ENCODE measurements at regions not wholly inside any gene's neighbourhood (a gene's known extent, or its start where the extent isn't known, plus 50 kb on each side); places are given as distances from the start of the nearest gene placed in this dataset.

GRCh38 chr4:155079871-155080270, 128.6 kb upstream of the NPY2R start:
- no peak for TF ChIP-seq GATA3 (IDR thresholded peaks at IDR 0.05; ENCODE audit: low read depth, low read length)
- no peak for TF ChIP-seq GATA2 (IDR thresholded peaks at IDR 0.05; ENCODE audit: low read depth, low read length)

GRCh38 chr4:155081222-155081621, 127.2 kb upstream of the NPY2R start:
- TF ChIP-seq GATA2 (IDR thresholded peaks at IDR 0.05; ENCODE audit: low read depth, low read length): no peak
- no peak for TF ChIP-seq GATA3 (IDR thresholded peaks at IDR 0.05; ENCODE audit: low read depth, low read length)

- TF ChIP-seq GATA3 (IDR thresholded peaks at IDR 0.05; ENCODE audit: low read depth, low read length): no peak
- TF ChIP-seq GATA2 (IDR thresholded peaks at IDR 0.05; ENCODE audit: low read depth, low read length): no peak
These were observed 122.4 kb upstream of the NPY2R start for GRCh38 chr4:155085843-155086530.

- TF ChIP-seq GATA2 (IDR thresholded peaks at IDR 0.05; ENCODE audit: low read depth, low read length) (no peak), GATA3 (IDR thresholded peaks at IDR 0.05; ENCODE audit: low read depth, low read length) (no peak)
These were observed 114.1 kb upstream of the NPY2R start for GRCh38 chr4:155094201-155094820.

GRCh38 chr4:155099231-155099630, 109.2 kb upstream of the NPY2R start:
- TF ChIP-seq GATA3 (IDR thresholded peaks at IDR 0.05; ENCODE audit: low read depth, low read length) (no peak), GATA2 (IDR thresholded peaks at IDR 0.05; ENCODE audit: low read depth, low read length) (no peak)

GRCh38 chr4:155106629-155107028, 101.8 kb upstream of the NPY2R start:
- TF ChIP-seq GATA3 (IDR thresholded peaks at IDR 0.05; ENCODE audit: low read depth, low read length) (no peak), GATA2 (IDR thresholded peaks at IDR 0.05; ENCODE audit: low read depth, low read length) (no peak)

GRCh38 chr4:155107059-155107458, 101.4 kb upstream of the NPY2R start:
- TF ChIP-seq GATA3 (IDR thresholded peaks at IDR 0.05; ENCODE audit: low read depth, low read length) (no peak), GATA2 (IDR thresholded peaks at IDR 0.05; ENCODE audit: low read depth, low read length) (no peak)

GRCh38 chr4:155114790-155115189, 93.6 kb upstream of the NPY2R start:
- TF ChIP-seq GATA3 (IDR thresholded peaks at IDR 0.05; ENCODE audit: low read depth, low read length): no peak
- no peak for TF ChIP-seq GATA2 (IDR thresholded peaks at IDR 0.05; ENCODE audit: low read depth, low read length)

GRCh38 chr4:155119006-155119405, 89.4 kb upstream of the NPY2R start:
- no peak for TF ChIP-seq GATA3 (IDR thresholded peaks at IDR 0.05; ENCODE audit: low read depth, low read length)
- TF ChIP-seq GATA2 (IDR thresholded peaks at IDR 0.05; ENCODE audit: low read depth, low read length): no peak

- no peak for TF ChIP-seq GATA3 (IDR thresholded peaks at IDR 0.05; ENCODE audit: low read depth, low read length)
These were observed 87.9 kb upstream of the NPY2R start for GRCh38 chr4:155120536-155120935.

GRCh38 chr4:155122382-155122781, 86.1 kb upstream of the NPY2R start:
- TF ChIP-seq GATA2 (IDR thresholded peaks at IDR 0.05; ENCODE audit: low read depth, low read length) (no peak), GATA3 (IDR thresholded peaks at IDR 0.05; ENCODE audit: low read depth, low read length) (no peak)

GRCh38 chr4:155134136-155134535, 74.3 kb upstream of the NPY2R start:
- TF ChIP-seq GATA3 (IDR thresholded peaks at IDR 0.05; ENCODE audit: low read depth, low read length) (no peak), GATA2 (IDR thresholded peaks at IDR 0.05; ENCODE audit: low read depth, low read length) (no peak)

- TF ChIP-seq GATA3 (IDR thresholded peaks at IDR 0.05; ENCODE audit: low read depth, low read length) (no peak), GATA2 (IDR thresholded peaks at IDR 0.05; ENCODE audit: low read depth, low read length) (no peak)
These were observed 67.5 kb upstream of the NPY2R start for GRCh38 chr4:155140889-155141288.

GRCh38 chr4:155143512-155143911, 64.9 kb upstream of the NPY2R start:
- TF ChIP-seq GATA3 (IDR thresholded peaks at IDR 0.05; ENCODE audit: low read depth, low read length) (no peak), GATA2 (IDR thresholded peaks at IDR 0.05; ENCODE audit: low read depth, low read length) (no peak)

All from SH-SY5Y (cell line).